NCI-H226 (cell line): ENCODE measurements at regions not wholly inside any gene's neighbourhood (a gene's known extent, or its start where the extent isn't known, plus 50 kb on each side); places are given as distances from the start of the nearest gene placed in this dataset.

Experiments used
- DNase-seq: peaks from one replicate; pipeline ENCODE4 v3.0.0-alpha.2; 2015

DNA sequence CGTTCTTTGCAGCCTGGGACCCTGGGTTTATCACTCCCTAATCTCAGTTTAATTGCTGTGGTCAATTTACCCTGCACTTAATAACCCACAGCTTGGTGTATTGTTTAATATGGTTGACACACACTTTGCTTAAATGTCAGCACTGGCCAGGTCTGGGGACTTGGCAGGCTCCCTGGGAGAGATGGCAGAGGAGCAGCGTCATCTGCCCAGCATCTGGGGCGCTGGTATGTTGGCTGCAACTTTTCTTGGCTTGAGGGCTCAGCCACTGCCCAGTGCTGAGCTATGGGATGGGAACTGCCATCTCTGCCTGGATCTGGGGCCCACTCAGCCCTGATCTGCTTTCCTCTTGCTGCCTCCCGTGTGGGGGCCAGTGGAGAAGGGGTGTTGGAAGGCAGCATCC, 115.7 kb upstream of the IRX3 start:
- no peak for DNase-seq

DNA sequence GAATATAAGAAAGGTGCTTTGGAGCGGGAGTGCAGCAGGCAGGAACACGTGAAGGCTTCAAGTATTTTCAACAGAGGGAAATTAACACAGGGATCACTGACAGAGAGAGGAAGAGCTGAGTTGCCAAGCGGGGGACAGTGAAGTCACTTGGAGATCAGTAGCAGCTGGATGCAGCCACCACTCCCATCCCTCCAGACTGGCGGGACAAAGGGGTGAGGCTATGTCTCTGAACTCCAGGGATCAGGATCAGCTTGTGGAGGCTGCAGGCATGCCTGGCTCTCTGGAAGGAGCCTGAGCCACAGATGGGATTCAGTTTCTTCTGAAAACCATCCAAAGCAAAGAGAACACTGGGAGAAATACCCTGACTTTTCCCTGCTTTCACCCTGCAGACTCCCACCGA, 113.7 kb upstream of the IRX3 start:
- DNase-seq: no peak

DNA sequence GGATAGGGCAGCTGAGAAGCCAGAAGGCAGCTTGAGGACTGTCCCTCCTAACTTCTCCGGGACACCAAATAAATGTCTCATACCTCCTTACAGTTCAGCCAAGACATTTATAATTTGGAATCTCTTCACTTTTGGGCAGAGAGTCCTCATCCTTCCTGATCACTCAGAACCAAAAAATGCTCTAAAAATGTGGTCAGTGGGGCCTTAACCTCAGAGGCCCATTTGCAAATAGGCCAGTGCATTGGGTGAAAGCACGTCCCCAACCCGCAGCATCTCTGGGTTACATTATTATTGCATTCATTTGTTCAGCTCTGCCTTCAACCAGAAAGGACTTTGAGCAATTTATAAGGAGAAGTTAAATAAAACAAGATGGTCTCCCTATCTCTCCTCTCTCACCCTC, 112.4 kb upstream of the IRX3 start:
- DNase-seq: no peak

- DNase-seq: no peak
Observed at GRCh38 chr16:54397838-54398237, 111.3 kb upstream of the IRX3 start.

DNA sequence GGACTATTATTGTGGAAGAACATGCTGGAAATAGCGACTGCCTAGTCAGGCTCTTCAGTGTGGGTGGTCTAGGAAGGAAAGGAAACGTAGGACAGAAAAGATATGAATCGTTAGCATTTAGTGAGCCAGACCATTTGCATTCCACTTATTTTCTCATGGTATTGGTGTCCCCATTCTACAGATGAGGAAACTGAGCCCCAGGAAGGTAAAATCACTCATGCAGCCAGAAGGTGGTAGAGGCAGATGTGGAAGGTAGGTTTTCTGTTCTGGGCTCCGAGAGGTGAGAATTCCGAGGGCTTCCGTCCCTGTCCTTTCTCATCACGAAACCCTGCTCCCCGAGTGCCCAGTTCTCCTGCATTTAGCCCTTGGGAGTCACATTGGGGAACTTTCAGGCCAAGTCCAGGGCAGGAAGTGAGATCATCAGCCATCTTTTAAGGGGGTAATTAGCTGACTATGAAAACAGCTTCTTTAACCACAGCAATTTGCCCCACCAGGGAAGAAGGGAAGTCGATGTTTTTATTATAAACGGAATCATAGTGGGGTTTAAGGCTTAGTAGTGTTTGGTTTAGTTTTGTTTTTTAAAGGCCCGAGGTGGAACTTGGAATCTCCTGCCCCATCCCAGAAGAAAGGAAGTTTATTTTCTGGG, 110.7 kb upstream of the IRX3 start:
- DNase-seq: no peak

- no peak for DNase-seq
Observed at GRCh38 chr16:54389836-54390494, 103.4 kb upstream of the IRX3 start.

DNA sequence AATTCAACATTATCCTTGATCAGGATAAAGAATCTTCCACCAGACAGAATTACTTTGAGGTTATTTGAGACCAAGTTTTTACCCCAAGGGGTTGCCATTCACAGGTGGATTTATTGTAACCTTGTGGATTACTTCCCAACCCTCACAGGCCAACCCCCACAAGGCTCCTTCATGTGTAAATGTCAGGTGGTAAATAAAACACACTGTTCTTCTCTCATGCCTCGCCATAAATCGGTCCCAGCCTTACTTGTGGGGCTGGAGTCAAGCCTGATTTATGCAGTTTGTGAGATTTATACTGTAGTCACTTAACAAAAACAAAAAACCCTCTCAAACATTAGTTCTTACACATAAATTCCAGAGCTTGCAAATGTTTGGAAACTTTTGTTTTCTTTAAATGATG, 98.6 kb upstream of the IRX3 start:
- DNase-seq: no peak

GRCh38 chr16:54381601-54382313, 95.2 kb upstream of the IRX3 start:
- DNase-seq: no peak

DNA sequence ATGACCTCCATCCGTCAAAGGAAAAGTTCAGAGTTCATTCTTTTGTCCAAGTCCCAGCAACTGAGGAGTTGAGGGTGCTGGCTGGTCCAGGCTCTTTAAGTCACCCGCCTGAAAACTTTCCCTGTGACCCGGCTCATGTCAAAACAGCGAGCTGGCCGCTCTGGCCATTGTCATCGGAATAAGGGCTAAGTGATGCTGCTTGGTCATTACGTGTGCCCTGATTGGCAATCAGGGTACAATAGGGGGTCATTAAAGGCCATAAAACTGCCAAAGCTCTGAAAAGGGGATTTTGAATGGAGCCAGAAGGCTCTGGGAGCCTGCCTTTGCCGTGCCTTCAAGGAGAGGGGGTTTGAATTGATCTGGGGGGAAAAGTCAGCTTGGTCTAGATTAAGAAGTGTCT, 88.5 kb upstream of the IRX3 start:
- DNase-seq: no peak

DNA sequence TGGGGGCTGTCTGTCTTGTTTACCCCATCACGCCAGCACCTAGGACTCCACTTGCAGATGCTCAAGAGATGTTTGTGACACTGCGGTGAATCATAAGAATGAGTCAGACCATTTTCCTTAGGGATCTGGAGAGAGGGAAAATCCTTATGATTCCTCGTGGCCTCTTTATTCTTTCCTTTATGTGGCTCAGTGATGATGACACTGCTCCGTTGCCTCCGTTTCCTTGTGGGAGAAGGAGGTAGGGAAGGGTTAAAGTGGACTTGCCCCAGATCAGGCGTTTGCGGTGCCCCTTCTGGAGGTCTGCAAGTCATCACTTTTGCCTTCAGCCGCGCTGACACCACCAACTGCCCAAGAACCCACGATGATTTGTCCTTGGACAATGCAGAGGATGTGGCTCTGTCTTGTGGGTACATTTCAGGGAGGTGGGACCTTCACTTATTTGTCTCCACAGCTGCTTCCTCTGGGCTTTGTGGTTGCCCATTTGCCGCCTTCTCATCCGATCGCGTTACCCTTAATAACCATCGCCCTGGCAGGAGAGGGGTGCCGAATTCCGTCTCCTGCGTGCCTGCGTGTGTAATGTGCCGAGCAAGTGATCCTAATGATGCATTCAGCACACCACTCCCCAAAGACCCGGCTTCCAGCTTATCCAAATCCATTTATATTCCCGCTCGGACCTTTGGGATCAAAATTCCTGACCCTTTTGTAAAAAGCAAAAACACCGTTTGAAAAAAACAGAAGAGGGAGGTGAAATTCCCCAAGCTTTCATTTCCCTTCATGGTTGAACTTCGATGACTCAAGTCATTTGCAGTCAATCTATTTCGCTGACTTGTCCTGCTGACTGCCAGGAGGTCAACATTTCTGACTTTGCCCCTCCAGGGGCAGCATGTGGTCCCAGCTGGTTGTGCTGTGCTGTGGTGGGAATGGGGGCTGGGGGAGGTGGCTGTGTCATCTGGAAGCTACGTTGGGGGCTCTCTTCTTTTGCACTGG, 87.2 kb upstream of the IRX3 start:
- peak; percentile 11 for DNase-seq

DNA sequence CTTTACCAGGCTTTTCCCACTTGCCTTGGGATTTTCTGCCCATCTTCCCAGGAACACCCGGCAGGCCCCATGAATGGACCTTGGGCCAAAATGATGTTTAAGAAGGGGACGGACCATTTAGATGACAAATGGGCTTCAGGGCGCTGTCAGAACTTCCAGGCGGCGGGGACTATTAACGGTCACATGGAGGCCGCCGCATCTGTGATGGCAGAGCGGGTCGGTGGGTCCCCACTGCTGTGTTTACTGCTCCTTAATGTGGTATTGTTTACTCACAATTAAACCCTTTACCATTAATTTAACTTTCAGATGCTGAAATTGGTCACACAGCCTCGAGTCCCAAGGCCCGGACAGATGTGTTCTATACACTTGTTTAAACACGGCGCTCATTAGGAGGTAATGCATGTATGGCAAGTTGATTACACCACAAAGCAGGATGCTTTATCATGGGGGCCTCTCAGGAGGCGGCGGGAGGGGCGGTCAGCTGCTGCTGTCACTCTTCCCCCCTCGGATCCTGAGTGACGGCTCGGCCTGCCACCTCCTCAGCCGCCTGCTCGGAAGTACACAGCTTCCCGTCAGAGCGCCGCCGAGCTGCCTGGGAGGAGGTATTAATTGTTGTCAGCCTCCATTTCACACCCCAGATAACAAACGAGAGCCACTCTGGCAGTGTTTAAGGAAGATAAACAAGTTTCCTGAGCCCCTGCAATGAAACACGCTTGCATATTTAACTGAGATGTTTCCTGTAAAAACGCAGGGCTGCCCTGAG, 83.9 kb upstream of the IRX3 start:
- DNase-seq: no peak

- no peak for DNase-seq
Observed at GRCh38 chr16:54369861-54370260, 83.3 kb upstream of the IRX3 start.

- DNase-seq: no peak
Observed at GRCh38 chr16:54366943-54367342, 80.4 kb upstream of the IRX3 start.

DNA sequence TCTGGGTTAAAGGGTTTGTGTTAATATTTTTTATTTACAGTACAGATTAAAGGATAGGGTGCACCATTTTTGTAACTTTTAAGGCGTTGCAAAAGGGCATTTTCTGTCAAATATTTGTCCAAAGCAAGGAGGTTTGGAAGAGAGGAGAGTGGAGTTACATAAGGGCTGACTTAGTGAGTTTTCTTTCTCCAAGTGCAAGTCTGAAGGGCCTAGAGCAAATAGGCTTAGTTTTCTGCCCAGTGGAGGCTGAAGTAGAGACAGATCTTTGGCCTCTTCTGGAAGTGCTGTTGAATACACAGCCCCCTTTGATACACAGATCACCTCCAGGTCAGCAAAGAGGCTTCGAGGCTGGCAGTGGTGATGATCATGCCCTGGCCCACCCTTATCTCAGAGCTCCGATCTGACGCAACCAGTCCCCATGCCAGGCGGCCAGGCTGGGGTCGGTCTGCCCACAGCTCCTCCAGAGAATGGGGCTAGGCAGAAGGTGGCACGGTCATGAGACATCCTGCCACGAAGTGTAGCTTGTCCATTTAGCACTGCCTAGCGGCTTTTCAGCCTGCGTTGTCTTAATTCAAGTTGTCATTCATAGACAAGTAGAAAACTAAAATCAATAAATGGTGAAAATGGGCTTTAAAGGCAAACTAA, 79.5 kb upstream of the IRX3 start:
- DNase-seq: no peak

GRCh38 chr16:54363766-54364165, 77.2 kb upstream of the IRX3 start:
- DNase-seq: no peak

DNA sequence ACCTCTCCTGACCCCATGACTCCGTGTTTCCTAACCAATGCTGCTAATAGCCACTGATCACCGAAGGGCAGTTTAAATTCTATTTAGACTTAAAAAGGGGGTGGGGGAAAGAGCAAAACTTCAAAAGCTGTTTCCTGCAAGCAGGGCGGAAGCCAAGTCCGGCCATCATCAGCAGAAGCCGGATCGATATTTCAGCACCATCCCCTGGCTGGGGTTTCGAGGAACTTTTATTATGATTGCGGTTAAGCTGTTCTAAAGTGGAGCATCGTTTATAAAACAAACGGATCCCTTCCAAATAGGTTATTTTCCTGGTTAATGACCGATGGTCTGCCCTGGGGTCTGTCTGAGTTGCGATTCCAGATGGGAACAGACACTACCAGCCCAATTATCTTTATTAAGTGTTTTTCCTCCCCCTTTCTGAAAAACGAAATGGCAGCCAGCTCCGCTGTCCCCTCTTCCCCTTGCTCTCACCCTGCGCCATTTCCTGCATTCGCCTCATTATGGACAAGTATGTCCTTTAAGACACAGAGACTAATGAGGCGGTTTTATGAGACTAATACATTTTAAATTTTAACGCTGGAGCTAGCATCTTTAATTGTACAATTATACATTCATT, 76.1 kb upstream of the IRX3 start:
- DNase-seq: no peak

GRCh38 chr16:54361246-54361645, 74.7 kb upstream of the IRX3 start:
- no peak for DNase-seq

GRCh38 chr16:54360681-54361080, 74.1 kb upstream of the IRX3 start:
- DNase-seq: no peak

DNA sequence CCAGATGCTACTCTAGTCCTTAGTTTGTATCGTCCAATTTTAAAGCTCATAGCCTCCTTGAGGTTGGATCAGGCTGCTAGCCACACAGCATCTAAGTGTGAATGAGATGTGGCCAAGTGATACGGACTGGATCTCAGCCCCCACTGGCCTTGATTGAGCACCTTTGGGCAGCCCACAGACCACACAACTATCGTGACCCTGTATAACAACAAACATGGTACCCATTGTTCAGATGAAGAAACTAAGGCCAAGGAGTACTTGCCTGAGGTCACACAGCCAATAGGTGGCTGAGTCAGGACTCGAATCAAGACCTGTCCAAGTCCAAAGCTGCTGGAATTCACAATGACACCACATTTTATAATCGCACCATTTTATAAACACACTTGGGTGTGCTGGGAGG, 73.0 kb upstream of the IRX3 start:
- DNase-seq: no peak

DNA sequence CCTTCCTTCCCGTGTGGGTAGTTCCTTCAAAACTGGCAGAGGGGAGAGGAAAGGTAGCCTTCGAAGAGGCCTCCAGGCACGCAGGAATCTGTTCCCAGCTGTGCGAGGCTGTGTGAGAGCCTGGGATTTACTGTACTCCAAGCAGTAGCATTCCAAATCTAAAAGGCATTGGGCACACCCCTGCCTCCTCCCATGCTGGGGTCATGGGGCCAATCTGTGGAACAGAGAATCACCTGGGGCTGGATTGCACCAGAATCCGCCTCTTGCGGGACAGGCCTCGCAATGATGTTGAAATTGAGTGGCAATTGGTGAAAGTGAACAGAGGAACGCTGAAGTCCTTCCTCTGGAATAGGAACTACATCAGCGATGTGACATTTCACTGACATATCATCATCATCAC, 72.5 kb upstream of the IRX3 start:
- no peak for DNase-seq

- DNase-seq: no peak
Observed at GRCh38 chr16:54356391-54356790, 69.8 kb upstream of the IRX3 start.
